CD4-positive, CD25-positive, alpha-beta regulatory T cell (primary cell): ENCODE measurements at regions not wholly inside any gene's neighbourhood (a gene's known extent, or its start where the extent isn't known, plus 50 kb on each side); places are given as distances from the start of the nearest gene placed in this dataset.
A peak's percentile ranks its signal among the peaks of the same experiment; 100 is the strongest.
"Not testable (repeated sequence)": the region's sequence is repeated elsewhere in the genome, so short reads cannot be mapped to it uniquely, and the experiment has no call there.

Source experiments
- ATAC-seq, 2 donors: fragments of 150-1000 bp; cut with Tn5 transposase; one replicate each; pipeline ENCODE4 v1.10.0; 2021; ENCODE audit warnings: low read depth in 2 of 2, moderate number of reproducible peaks in 2 of 2, moderate library complexity in 1 of 2
- DNase-seq, 3 donors: peaks; one replicate each; pipeline versions ENCODE4 v3.0.0 to v3.0.0-alpha.2; 2012 to 2022; ENCODE audit warnings: mixed read lengths in 1 of 3
- H3K27ac ChIP-seq: one replicate; pipeline ENCODE4 v1.7.0; 2013; ENCODE audit warnings: mild to moderate bottlenecking, low read length; ENCODE audit not compliant: insufficient read depth, poor library complexity, severe bottlenecking
- H3K27me3 ChIP-seq: one replicate; pipeline ENCODE4 v1.7.0; 2013; ENCODE audit warnings: low read length; ENCODE audit not compliant: control insufficient read depth, insufficient read depth
- H3K36me3 ChIP-seq: one replicate; pipeline ENCODE4 v1.7.0; 2013; ENCODE audit warnings: mild to moderate bottlenecking, low read length, moderate library complexity; ENCODE audit not compliant: control insufficient read depth, insufficient read depth
- H3K4me1 ChIP-seq: 2 replicates; pipeline ENCODE4 v1.7.0; 2013; ENCODE audit warnings: mild to moderate bottlenecking, low read length; ENCODE audit not compliant: insufficient read depth, control insufficient read depth, poor library complexity, severe bottlenecking
- H3K4me3 ChIP-seq: one replicate; pipeline ENCODE4 v1.7.0; 2013; ENCODE audit warnings: low read depth, mild to moderate bottlenecking, low read length, moderate library complexity
- H3K9me3 ChIP-seq, 2 experiments: 1 replicate in 1 of 2; 2 replicates in 1 of 2; pipeline ENCODE4 v1.7.0; 2013; ENCODE audit warnings: low read length in 2 of 2, mild to moderate bottlenecking in 1 of 2, moderate library complexity in 1 of 2; ENCODE audit not compliant: control insufficient read depth in 2 of 2
- H3K27ac Mint-ChIP-seq, 3 donors: one replicate each; pipeline ENCODE4 v1.8.0; 2020 to 2022; ENCODE audit warnings: mild to moderate bottlenecking in 3 of 3, mixed read lengths in 3 of 3, moderate library complexity in 2 of 3
- H3K27me3 Mint-ChIP-seq: one replicate; pipeline ENCODE4 v1.8.0; 2022; ENCODE audit warnings: mild to moderate bottlenecking, mixed read lengths
- H3K36me3 Mint-ChIP-seq: one replicate; pipeline ENCODE4 v1.8.0; 2020; ENCODE audit warnings: mixed read lengths
- H3K4me1 Mint-ChIP-seq, 4 donors: one replicate each; pipeline ENCODE4 v1.8.0; 2020 to 2022; ENCODE audit warnings: mixed read lengths in 4 of 4, mild to moderate bottlenecking in 1 of 4
- H3K4me3 Mint-ChIP-seq, 4 donors: one replicate each; pipeline ENCODE4 v1.8.0; 2020 to 2022; ENCODE audit warnings: mild to moderate bottlenecking in 4 of 4, mixed read lengths in 4 of 4, moderate library complexity in 3 of 4
- H3K9me3 Mint-ChIP-seq, 7 donors: one replicate each; pipeline ENCODE4 v1.8.0; 2020 to 2022; ENCODE audit warnings: mixed read lengths in 7 of 7, mild to moderate bottlenecking in 3 of 7, moderate library complexity in 2 of 7

DNA sequence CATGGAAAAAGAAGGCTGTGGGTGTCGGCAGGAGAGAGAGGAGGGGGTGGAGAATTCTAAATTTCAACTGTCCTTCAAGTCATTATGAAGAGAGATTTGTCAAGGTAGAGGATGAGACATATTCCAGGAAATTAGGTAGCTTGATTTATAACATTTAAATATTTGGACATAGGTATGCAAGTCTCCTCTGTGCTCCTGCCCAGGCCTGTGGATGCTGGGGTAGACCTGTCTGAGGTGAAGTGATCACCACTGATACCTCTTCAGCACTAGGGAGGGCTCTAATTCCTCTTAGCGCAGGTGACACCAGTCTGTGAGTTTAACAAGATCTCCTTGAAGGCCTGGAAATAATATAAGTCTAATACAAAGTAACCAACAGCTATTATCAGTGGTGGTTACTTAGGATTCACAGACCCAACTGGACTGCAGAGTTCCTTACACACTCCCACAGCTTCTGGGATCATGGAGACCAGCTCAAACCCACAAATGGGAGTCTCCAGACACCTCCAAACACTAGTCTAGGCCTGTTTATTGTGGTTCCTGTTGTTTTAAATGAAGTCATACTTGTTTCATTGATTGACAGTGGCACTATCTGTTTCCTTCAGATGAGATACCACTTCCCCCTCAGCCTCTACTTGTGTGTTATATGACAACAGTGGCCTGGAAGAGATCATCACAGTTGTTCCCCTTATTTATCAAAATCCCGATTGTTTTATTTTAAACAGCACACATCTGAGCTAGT lies 104.1 kb upstream of the ITPRID2 start:
- Mint-ChIP-seq H3K9me3 (peaks cover 0 to 2% (median 0%) of the 10 kb centered on the region in 7 donors), H3K36me3 (no peaks in the 10 kb centered on the region), H3K4me1 (peaks cover 5 to 16% (median 15%) of the 10 kb centered on the region in 4 donors), H3K4me3 (no peak overlapping the region), H3K27ac (no peak overlapping the region), H3K27me3 (peaks cover 4% of the 10 kb centered on the region)
- peak in 1 of 3 donors; percentile 13 for DNase-seq
- Histone ChIP-seq H3K4me3 (no peak overlapping the region), H3K4me1 (peaks cover 9% of the 10 kb centered on the region), H3K9me3 (no peaks in the 10 kb centered on the region), H3K27me3 (peaks cover 2% of the 10 kb centered on the region), H3K27ac (no peak overlapping the region), H3K36me3 (no peaks in the 10 kb centered on the region)
- no peak for ATAC-seq

- H3K36me3 Mint-ChIP-seq, result no peaks in the 10 kb centered on the region
- no peak overlapping the region for H3K4me3 Mint-ChIP-seq
- Histone ChIP-seq H3K9me3 (peaks cover 0 to 6% of the 10 kb centered on the region in 2 experiments), H3K27me3 (peaks cover 2% of the 10 kb centered on the region), H3K27ac (no peak overlapping the region), H3K4me3 (no peak overlapping the region), H3K36me3 (no peaks in the 10 kb centered on the region), H3K4me1 (peaks cover 9% of the 10 kb centered on the region)
- no peak for DNase-seq
- no peaks in the 10 kb centered on the region for H3K27me3 Mint-ChIP-seq
- peaks cover 0 to 5% (median 0%) of the 10 kb centered on the region in 7 donors for H3K9me3 Mint-ChIP-seq
- H3K27ac Mint-ChIP-seq, result no peak overlapping the region
- no peak for ATAC-seq
- peaks cover 5 to 16% (median 15%) of the 10 kb centered on the region in 4 donors for H3K4me1 Mint-ChIP-seq
Measured at GRCh38 chr2:181788897-181789555, 102.5 kb upstream of the ITPRID2 start.

GRCh38 chr2:181789827-181790448 lies 101.6 kb upstream of the ITPRID2 start:
- ATAC-seq, result no peak
- H3K4me1 ChIP-seq, result peaks cover 9% of the 10 kb centered on the region
- Mint-ChIP-seq H3K4me1 (peaks cover 5 to 16% (median 15%) of the 10 kb centered on the region in 4 donors), H3K36me3 (no peaks in the 10 kb centered on the region), H3K27me3 (no peaks in the 10 kb centered on the region), H3K27ac (peak overlapping the region in 1 of 3 donors; percentile 0), H3K4me3 (peak overlapping the region in 1 of 4 donors; percentile 22), H3K9me3 (peaks cover 0 to 5% (median 0%) of the 10 kb centered on the region in 7 donors)
- no peaks in the 10 kb centered on the region for H3K36me3 ChIP-seq
- H3K4me3 ChIP-seq, result no peak overlapping the region
- peaks cover 0 to 6% of the 10 kb centered on the region in 2 experiments for H3K9me3 ChIP-seq
- H3K27ac ChIP-seq, result no peak overlapping the region
- DNase-seq, result no peak
- H3K27me3 ChIP-seq, result peaks cover 2% of the 10 kb centered on the region

- peak overlapping the region in 3 of 4 donors; percentile 10 to 47 (median 22) for H3K4me3 Mint-ChIP-seq
- peaks cover 0 to 6% of the 10 kb centered on the region in 2 experiments for H3K9me3 ChIP-seq
- H3K27me3 ChIP-seq, result peaks cover 2% of the 10 kb centered on the region
- peak overlapping the region in 1 of 3 donors; percentile 62 for H3K27ac Mint-ChIP-seq
- peak overlapping the region; percentile 34 for H3K4me3 ChIP-seq
- H3K36me3 Mint-ChIP-seq, result no peaks in the 10 kb centered on the region
- DNase-seq (peak in 2 of 3 donors; percentile 2 to 74), ATAC-seq (peak; percentile 79 to 81)
- H3K9me3 Mint-ChIP-seq, result peaks cover 0 to 5% (median 0%) of the 10 kb centered on the region in 7 donors
- H3K27ac ChIP-seq, result peak overlapping the region; percentile 57
- no peaks in the 10 kb centered on the region for H3K36me3 ChIP-seq
- peaks cover 9% of the 10 kb centered on the region for H3K4me1 ChIP-seq
- no peaks in the 10 kb centered on the region for H3K27me3 Mint-ChIP-seq
- peaks cover 5 to 16% (median 15%) of the 10 kb centered on the region in 4 donors for H3K4me1 Mint-ChIP-seq
Measured at GRCh38 chr2:181790716-181791649, 100.5 kb upstream of the ITPRID2 start.

DNA sequence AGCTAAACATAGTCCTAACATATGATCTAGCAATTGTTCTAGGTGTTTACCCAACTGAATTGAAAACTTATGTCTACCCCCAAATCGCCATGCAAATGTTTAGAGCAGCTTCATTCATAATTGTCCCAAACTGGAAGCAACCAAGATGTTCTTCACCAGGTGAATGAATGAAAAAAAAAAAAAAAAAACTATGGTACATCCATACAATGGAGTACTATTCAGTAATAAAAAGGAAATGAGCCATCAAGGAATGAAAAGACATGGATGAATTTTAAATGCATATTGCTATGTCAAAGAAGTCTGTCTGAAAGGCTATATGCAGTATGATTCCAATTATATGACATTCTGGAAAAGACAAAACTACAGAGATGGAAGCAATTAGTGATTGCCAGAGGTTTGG lies 98.6 kb upstream of the ITPRID2 start:
- peaks cover 2% of the 10 kb centered on the region for H3K27me3 ChIP-seq
- Mint-ChIP-seq H3K27ac (no peak overlapping the region), H3K4me1 (peaks cover 4 to 16% (median 15%) of the 10 kb centered on the region in 4 donors), H3K4me3 (no peak overlapping the region), H3K36me3 (no peaks in the 10 kb centered on the region), H3K9me3 (peaks cover 0 to 5% (median 0%) of the 10 kb centered on the region in 7 donors), H3K27me3 (no peaks in the 10 kb centered on the region)
- ATAC-seq, result no peak
- H3K4me1 ChIP-seq, result peaks cover 10% of the 10 kb centered on the region
- no peaks in the 10 kb centered on the region for H3K36me3 ChIP-seq
- no peak overlapping the region for H3K27ac ChIP-seq
- peaks cover 0 to 6% of the 10 kb centered on the region in 2 experiments for H3K9me3 ChIP-seq
- no peak for DNase-seq
- no peak overlapping the region for H3K4me3 ChIP-seq

- peaks cover 3% of the 10 kb centered on the region for H3K4me1 ChIP-seq
- H3K4me1 Mint-ChIP-seq, result no peaks in the 10 kb centered on the region
- ATAC-seq, result no peak
- H3K9me3 ChIP-seq, result peaks cover 0 to 2% of the 10 kb centered on the region in 2 experiments
- no peaks in the 10 kb centered on the region for H3K27me3 Mint-ChIP-seq
- no peak overlapping the region for H3K4me3 Mint-ChIP-seq
- no peak overlapping the region for H3K27ac Mint-ChIP-seq
- H3K27ac ChIP-seq, result no peak overlapping the region
- no peaks in the 10 kb centered on the region for H3K36me3 Mint-ChIP-seq
- H3K9me3 Mint-ChIP-seq, result peaks cover 0 to 6% (median 0%) of the 10 kb centered on the region in 7 donors
- H3K36me3 ChIP-seq, result no peaks in the 10 kb centered on the region
- no peak for DNase-seq
- no peak overlapping the region for H3K4me3 ChIP-seq
- H3K27me3 ChIP-seq, result no peaks in the 10 kb centered on the region
Measured at GRCh38 chr2:181798022-181798421, 93.5 kb upstream of the ITPRID2 start.

- H3K27ac ChIP-seq, DNase-seq, H3K4me1 Mint-ChIP-seq, H3K4me3 ChIP-seq, H3K9me3 ChIP-seq, ATAC-seq, H3K27ac Mint-ChIP-seq, H3K36me3 ChIP-seq, H3K27me3 ChIP-seq, H3K4me3 Mint-ChIP-seq, H3K9me3 Mint-ChIP-seq, H3K36me3 Mint-ChIP-seq, H3K4me1 ChIP-seq, H3K27me3 Mint-ChIP-seq: not testable (repeated sequence)
Measured at GRCh38 chr2:181802300-181802699, 89.2 kb upstream of the ITPRID2 start.
